ENCODE measurements at regions not wholly inside any gene's neighbourhood (a gene's known extent, or its start where the extent isn't known, plus 50 kb on each side); places are given as distances from the start of the nearest gene placed in this dataset.
"Not testable (repeated sequence)": the region's sequence is repeated elsewhere in the genome, so short reads cannot be mapped to it uniquely, and the experiment has no call there.

GRCh38 chr7:24152877-24153472, 131.0 kb upstream of the NPY start:
- Mint-ChIP-seq H3K4me1 (no peaks in the 10 kb centered on the region), H3K27ac (no peak overlapping the region), H3K9me3 (peaks cover 12% of the 10 kb centered on the region), H3K36me3 (ENCODE audit: low read depth) (no peaks in the 10 kb centered on the region), H3K27me3 (no peaks in the 10 kb centered on the region), H3K4me3 (no peak overlapping the region)
- intact Hi-C loops (cut with micrococcal nuclease): no loop called here
- DNase-seq: peak; percentile 15

GRCh38 chr7:24157666-24158065, 126.3 kb upstream of the NPY start:
- Mint-ChIP-seq H3K27me3 (no peaks in the 10 kb centered on the region), H3K4me3 (no peak overlapping the region), H3K36me3 (ENCODE audit: low read depth) (no peaks in the 10 kb centered on the region), H3K4me1 (no peaks in the 10 kb centered on the region), H3K27ac (no peak overlapping the region), H3K9me3 (no peaks in the 10 kb centered on the region)
- intact Hi-C loops (cut with micrococcal nuclease): no loop called here
- no peak for DNase-seq

DNA sequence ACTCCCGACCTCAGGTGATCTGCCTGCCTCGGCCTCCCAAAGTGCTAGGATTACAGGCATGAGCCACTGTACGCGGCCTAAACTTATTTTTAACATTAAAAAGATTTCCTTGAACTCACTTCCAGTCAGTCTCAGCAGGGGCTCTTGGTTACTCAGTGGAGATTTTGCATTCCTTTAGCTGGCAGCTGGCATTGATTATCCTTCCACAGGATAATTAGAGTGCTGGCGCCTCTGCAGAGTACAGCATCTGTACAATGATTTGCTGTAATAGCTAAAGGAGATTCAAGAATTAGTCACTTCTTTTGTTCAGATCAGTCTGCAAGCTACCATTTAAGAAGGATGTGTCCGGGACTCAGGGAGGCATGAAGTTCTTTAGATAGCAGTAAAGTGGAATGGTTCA, 125.0 kb upstream of the NPY start:
- Mint-ChIP-seq H3K27ac (no peak overlapping the region), H3K27me3 (no peaks in the 10 kb centered on the region), H3K4me1 (no peaks in the 10 kb centered on the region), H3K4me3 (no peak overlapping the region), H3K36me3 (ENCODE audit: low read depth) (no peaks in the 10 kb centered on the region), H3K9me3 (no peaks in the 10 kb centered on the region)
- intact Hi-C loops (cut with micrococcal nuclease): no loop called here
- peak; percentile 31 for DNase-seq

- H3K27ac Mint-ChIP-seq: no peak overlapping the region
- H3K4me1 Mint-ChIP-seq: no peaks in the 10 kb centered on the region
- H3K4me3 Mint-ChIP-seq: no peak overlapping the region
- no peaks in the 10 kb centered on the region for H3K36me3 Mint-ChIP-seq (ENCODE audit: low read depth)
- H3K9me3 Mint-ChIP-seq: no peaks in the 10 kb centered on the region
- DNase-seq: no peak
- intact Hi-C loops (cut with micrococcal nuclease): no loop called here
- no peaks in the 10 kb centered on the region for H3K27me3 Mint-ChIP-seq
Observed at GRCh38 chr7:24164401-24164800, 119.6 kb upstream of the NPY start.

DNA sequence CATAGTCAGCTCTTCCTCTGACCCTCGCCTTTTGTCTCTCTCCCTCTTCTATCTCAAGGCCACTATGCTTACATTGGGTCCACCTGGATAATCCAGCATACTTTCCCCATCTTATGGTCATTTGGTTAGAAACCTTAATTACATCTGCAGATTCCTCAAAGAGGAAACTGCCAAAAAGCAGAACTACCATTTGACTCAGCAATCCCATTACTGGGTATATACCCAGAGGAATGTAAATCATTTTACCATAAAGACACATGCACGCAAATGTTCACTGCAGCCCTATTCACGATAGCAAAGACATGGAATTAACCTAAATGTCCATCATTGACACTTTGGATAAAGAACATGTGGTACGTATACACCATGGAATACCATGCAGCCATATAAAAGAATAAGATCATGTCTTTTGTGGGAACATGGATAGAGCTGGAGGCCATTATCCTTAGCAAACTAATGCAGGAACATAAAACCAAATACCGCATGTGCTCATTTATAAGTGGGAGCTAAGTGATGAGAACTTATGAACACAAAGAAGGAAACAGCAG, 114.8 kb upstream of the NPY start:
- intact Hi-C loops (cut with micrococcal nuclease): no loop called here
- H3K4me3 Mint-ChIP-seq: no peak overlapping the region
- no peaks in the 10 kb centered on the region for H3K36me3 Mint-ChIP-seq (ENCODE audit: low read depth)
- H3K27me3 Mint-ChIP-seq: no peaks in the 10 kb centered on the region
- DNase-seq: peak; percentile 17
- no peak overlapping the region for H3K27ac Mint-ChIP-seq
- H3K4me1 Mint-ChIP-seq: no peaks in the 10 kb centered on the region
- H3K9me3 Mint-ChIP-seq: no peaks in the 10 kb centered on the region

DNA sequence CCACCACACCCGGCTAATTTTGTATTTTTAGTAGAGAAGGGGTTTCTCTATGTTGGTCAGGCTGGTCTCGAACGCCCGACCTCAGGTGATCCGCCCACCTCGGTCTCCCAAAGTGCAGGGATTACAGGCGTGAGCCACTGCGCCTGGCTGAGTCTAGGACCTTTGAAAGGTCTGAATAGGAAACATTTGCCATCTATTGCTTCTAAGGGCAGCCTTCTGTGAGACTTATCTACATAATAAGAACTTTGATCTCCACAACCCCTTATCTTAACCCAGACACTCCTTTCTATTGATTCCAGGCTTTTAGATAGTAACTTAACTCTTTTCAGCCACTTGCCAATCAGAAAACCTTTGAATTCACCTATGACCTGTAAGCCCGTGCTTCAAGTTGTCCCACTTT, 112.0 kb upstream of the NPY start:
- H3K9me3 Mint-ChIP-seq; H3K4me3 Mint-ChIP-seq; H3K4me1 Mint-ChIP-seq; H3K36me3 Mint-ChIP-seq (ENCODE audit: low read depth); DNase-seq; H3K27ac Mint-ChIP-seq; intact Hi-C loops (cut with micrococcal nuclease); H3K27me3 Mint-ChIP-seq: not testable (repeated sequence)

DNA sequence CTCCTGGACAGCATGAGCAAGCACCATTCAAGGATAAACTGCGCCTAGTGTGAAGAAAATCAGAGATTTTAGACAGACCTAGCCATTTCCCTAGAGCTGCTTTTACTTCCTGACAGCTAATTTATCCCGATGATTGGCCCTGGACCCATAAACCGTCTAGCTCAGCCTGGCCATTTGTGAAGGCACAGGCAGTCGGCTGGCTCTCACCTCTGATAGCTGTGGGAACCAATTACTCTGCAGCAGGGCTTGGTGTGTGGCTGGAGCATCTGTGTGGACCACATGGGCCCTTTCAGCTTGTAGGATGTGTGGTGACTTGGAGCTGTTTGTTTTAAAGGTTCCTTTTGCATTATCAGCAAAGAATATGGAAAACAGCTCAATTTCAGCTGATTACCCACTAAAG, 111.1 kb upstream of the NPY start:
- Mint-ChIP-seq H3K4me3 (no peak overlapping the region), H3K4me1 (no peaks in the 10 kb centered on the region), H3K36me3 (ENCODE audit: low read depth) (no peaks in the 10 kb centered on the region), H3K9me3 (no peaks in the 10 kb centered on the region), H3K27me3 (peaks cover under 1% of the 10 kb centered on the region), H3K27ac (no peak overlapping the region)
- DNase-seq: peak; percentile 47
- intact Hi-C loops (cut with micrococcal nuclease): no loop called here

GRCh38 chr7:24175603-24176002, 108.4 kb upstream of the NPY start:
- no peak for DNase-seq
- Mint-ChIP-seq H3K27me3 (peaks cover 2% of the 10 kb centered on the region), H3K27ac (no peak overlapping the region), H3K4me3 (no peak overlapping the region), H3K4me1 (no peaks in the 10 kb centered on the region), H3K9me3 (no peaks in the 10 kb centered on the region), H3K36me3 (ENCODE audit: low read depth) (no peaks in the 10 kb centered on the region)
- intact Hi-C loops (cut with micrococcal nuclease): no loop called here

DNA sequence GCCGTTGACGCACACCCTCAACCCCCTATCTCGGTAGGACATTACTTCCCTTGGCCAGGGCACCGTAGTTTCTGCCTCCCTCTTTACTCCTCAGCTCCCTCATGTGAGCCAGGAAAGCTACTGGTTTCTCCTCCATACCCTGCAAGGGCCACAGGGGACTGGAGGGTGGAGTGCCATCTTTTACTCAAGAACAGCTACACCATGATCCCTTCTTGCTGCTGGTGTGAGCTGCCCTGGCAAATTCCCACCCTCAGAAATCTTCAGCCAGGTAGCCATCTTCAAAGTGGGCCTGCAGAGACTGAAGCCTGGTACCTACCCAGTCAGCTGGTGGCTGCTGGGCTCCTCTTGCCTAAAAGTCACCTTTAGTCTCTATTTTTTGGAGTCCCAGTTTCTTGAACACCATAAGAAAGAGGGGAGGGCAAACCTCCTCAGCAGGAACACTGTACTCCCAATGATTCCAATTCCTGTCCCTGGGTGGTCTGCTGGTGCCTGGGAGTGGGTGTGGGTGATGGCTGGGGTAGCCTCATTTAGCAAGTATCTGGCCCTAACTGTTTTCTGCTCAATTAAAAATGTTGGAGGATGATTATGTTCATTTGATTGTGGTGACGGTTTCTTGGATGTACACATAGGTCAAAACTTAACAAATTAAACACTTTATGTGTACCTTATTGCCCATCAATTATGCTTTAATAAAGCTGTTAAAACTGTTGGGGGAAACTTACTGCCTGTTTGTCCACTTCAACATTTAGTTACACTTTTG, 105.0 kb upstream of the NPY start:
- Mint-ChIP-seq H3K4me3 (no peak overlapping the region), H3K4me1 (no peaks in the 10 kb centered on the region), H3K9me3 (no peaks in the 10 kb centered on the region), H3K27me3 (peaks cover 5% of the 10 kb centered on the region), H3K27ac (no peak overlapping the region), H3K36me3 (ENCODE audit: low read depth) (no peaks in the 10 kb centered on the region)
- DNase-seq: peak; percentile 32
- intact Hi-C loops (cut with micrococcal nuclease): no loop called here

- Mint-ChIP-seq H3K9me3 (no peaks in the 10 kb centered on the region), H3K36me3 (ENCODE audit: low read depth) (no peaks in the 10 kb centered on the region), H3K4me1 (no peaks in the 10 kb centered on the region), H3K27me3 (peaks cover 4% of the 10 kb centered on the region), H3K4me3 (no peak overlapping the region), H3K27ac (no peak overlapping the region)
- intact Hi-C loops (cut with micrococcal nuclease): no loop called here
- peak; percentile 8 for DNase-seq
Observed at GRCh38 chr7:24191362-24191761, 92.6 kb upstream of the NPY start.

- H3K36me3 Mint-ChIP-seq (ENCODE audit: low read depth): no peaks in the 10 kb centered on the region
- intact Hi-C loops (cut with micrococcal nuclease): no loop called here
- DNase-seq: peak; percentile 6
- H3K4me1 Mint-ChIP-seq: no peaks in the 10 kb centered on the region
- H3K4me3 Mint-ChIP-seq: no peak overlapping the region
- no peak overlapping the region for H3K27ac Mint-ChIP-seq
- H3K9me3 Mint-ChIP-seq: no peaks in the 10 kb centered on the region
- peaks cover 2% of the 10 kb centered on the region for H3K27me3 Mint-ChIP-seq
Observed at GRCh38 chr7:24192053-24192452, 91.9 kb upstream of the NPY start.

DNA sequence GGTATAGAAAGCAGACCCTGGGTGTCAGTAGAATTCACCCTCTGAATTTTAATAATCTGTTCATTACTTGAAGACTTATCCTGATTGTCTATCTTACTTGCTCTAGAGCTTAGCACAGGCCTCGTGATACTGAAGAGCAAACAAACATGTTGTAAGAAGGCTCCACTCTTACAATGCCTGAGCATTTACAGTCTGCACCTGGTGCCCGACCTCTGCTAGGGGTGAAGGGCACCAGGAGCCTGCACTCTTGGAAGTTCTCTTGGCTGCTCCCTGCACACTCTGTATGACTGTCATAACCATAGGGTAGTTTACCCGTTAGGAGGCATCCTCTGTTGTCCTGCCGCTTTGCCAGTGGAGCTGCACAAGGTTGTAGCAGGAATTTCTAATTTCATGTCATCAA, 91.3 kb upstream of the NPY start:
- H3K4me3 Mint-ChIP-seq: no peak overlapping the region
- H3K9me3 Mint-ChIP-seq: no peaks in the 10 kb centered on the region
- intact Hi-C loops (cut with micrococcal nuclease): no loop called here
- no peaks in the 10 kb centered on the region for H3K36me3 Mint-ChIP-seq (ENCODE audit: low read depth)
- H3K4me1 Mint-ChIP-seq: no peaks in the 10 kb centered on the region
- DNase-seq: peak; percentile 34
- H3K27me3 Mint-ChIP-seq: peaks cover 2% of the 10 kb centered on the region
- H3K27ac Mint-ChIP-seq: no peak overlapping the region

GRCh38 chr7:24197852-24198251, 86.1 kb upstream of the NPY start:
- no peak for DNase-seq
- Mint-ChIP-seq H3K36me3 (ENCODE audit: low read depth) (no peaks in the 10 kb centered on the region), H3K27me3 (no peaks in the 10 kb centered on the region), H3K4me1 (peaks cover 5% of the 10 kb centered on the region), H3K27ac (no peak overlapping the region), H3K9me3 (no peaks in the 10 kb centered on the region), H3K4me3 (no peak overlapping the region)
- intact Hi-C loops (cut with micrococcal nuclease): no loop called here

- no peaks in the 10 kb centered on the region for H3K9me3 Mint-ChIP-seq
- H3K27ac Mint-ChIP-seq: no peak overlapping the region
- H3K27me3 Mint-ChIP-seq: no peaks in the 10 kb centered on the region
- H3K4me3 Mint-ChIP-seq: no peak overlapping the region
- intact Hi-C loops (cut with micrococcal nuclease): no loop called here
- H3K36me3 Mint-ChIP-seq (ENCODE audit: low read depth): no peaks in the 10 kb centered on the region
- H3K4me1 Mint-ChIP-seq: peaks cover 5% of the 10 kb centered on the region
- no peak for DNase-seq
Observed at GRCh38 chr7:24199978-24200377, 84.0 kb upstream of the NPY start.

Data from activated CD4-positive, alpha-beta T cell treated with anti-CD3 and anti-CD28 coated beads, Interleukin-2, amount 10 ng/mL, durations not matched to agents 24 days and 14 days (primary cell).